HepG2 (cell line): ENCODE measurements at regions not wholly inside any gene's neighbourhood (a gene's known extent, or its start where the extent isn't known, plus 50 kb on each side); places are given as distances from the start of the nearest gene placed in this dataset.

Source experiments
- ATAC-seq: fragments of 200-7000 bp; cut with Tn5 transposase; 3 replicates; pipeline ENCODE4 v1.9.1; 2020; ENCODE audit warnings: mild to moderate bottlenecking, moderate library complexity
- BruUV-seq: library from RNA; stranded (reverse); fragments of 400-500 nt; replicated peaks from 2 replicates; lab custom pipeline; 2021; lab: Mats Ljungman, UMichigan
- CTCF ChIA-PET: fragments of 300-600 bp; formaldehyde crosslinking; extraction: SDS; loops from one replicate; lab custom pipeline; 2021; ENCODE audit warnings: low total read pairs, inconsistent platforms, low intra/inter-chr PET ratio; lab: Yijun Ruan, JAX
- POLR2A ChIA-PET: fragments of 350-600 bp; sonication (Branson Sonifier 250); formaldehyde crosslinking; loops from one replicate; lab custom pipeline; 2020; ENCODE audit warnings: antibody characterized with exemption, inconsistent platforms; lab: Yijun Ruan, JAX
- DNase-seq: peaks from one replicate; pipeline ENCODE4 v3.0.0-alpha.2; 2015; ENCODE audit warnings: low spot score
- FAIRE-seq: peaks from 3 replicates; lab custom pipeline; 2011; peaks lifted over from hg19 to GRCh38; lab: Jason Lieb, UNC
- H2AFZ ChIP-seq: one replicate; pipeline ENCODE4 v1.6.1; 2011; ENCODE audit warnings: low read length, inconsistent platforms
- H3K27ac ChIP-seq: fragments of 300-600 bp; 3 replicates; pipeline ENCODE4 v1.8.0; 2011; ENCODE audit warnings: mixed run types, mild to moderate bottlenecking, mixed read lengths, low read length, inconsistent platforms; ENCODE audit not compliant: insufficient read depth; ENCODE audit errors: extremely low read length
- H3K27me3 ChIP-seq, 2 experiments: fragments of 200-600 bp in 1 of 2; 2 replicates in 1 of 2; 3 replicates in 1 of 2; pipeline versions ENCODE4 v1.6.0 to v1.8.0; 2011; ENCODE audit warnings: low read length in 2 of 2, mild to moderate bottlenecking in 2 of 2, moderate library complexity in 2 of 2, inconsistent platforms in 1 of 2; ENCODE audit not compliant: insufficient read depth in 2 of 2, control insufficient read depth in 1 of 2
- H3K36me3 ChIP-seq, 2 experiments: fragments of 200-600 bp in 1 of 2; replicated peaks in 1 of 2; 2 replicates in 1 of 2; 3 replicates in 1 of 2; pipeline versions ENCODE4 v1.5.1 to v1.8.0; 2011; ENCODE audit warnings: low read length in 2 of 2, inconsistent platforms in 1 of 2; ENCODE audit not compliant: insufficient read depth in 2 of 2, control insufficient read depth in 1 of 2
- H3K4me1 ChIP-seq: 2 replicates; pipeline ENCODE4 v1.5.1; 2012; ENCODE audit warnings: low read length, inconsistent platforms; ENCODE audit not compliant: insufficient read depth
- H3K4me2 ChIP-seq: 2 replicates; pipeline ENCODE4 v1.6.0; 2011; ENCODE audit warnings: low read depth, low read length, inconsistent platforms
- H3K4me3 ChIP-seq, 3 experiments: fragments of 200-600 bp in 1 of 3; sonication (generic), shearing (Covaris generic) in 1 of 3; replicated peaks in 1 of 3; 2 replicates each; pipeline ENCODE4 v1.5.1; 2011 to 2016; ENCODE audit warnings: low read length in 3 of 3, inconsistent platforms in 2 of 3, low read depth in 2 of 3, mild to moderate bottlenecking in 2 of 3, control low read depth in 1 of 3, mixed read lengths in 1 of 3; ENCODE audit not compliant: insufficient read depth in 1 of 3
- H3K79me2 ChIP-seq: one replicate; pipeline ENCODE4 v1.6.1; 2011; ENCODE audit warnings: low read length, inconsistent platforms; ENCODE audit not compliant: insufficient read depth
- H3K9ac ChIP-seq: 2 replicates; pipeline ENCODE4 v1.6.0; 2011; ENCODE audit warnings: mild to moderate bottlenecking, low read depth, low read length, inconsistent platforms; ENCODE audit not compliant: insufficient read depth
- H3K9me3 ChIP-seq: 2 replicates; pipeline ENCODE4 v1.5.1; 2012; ENCODE audit warnings: mild to moderate bottlenecking, low read length
- H4K20me1 ChIP-seq: 2 replicates; pipeline ENCODE4 v1.6.0; 2011; ENCODE audit warnings: inconsistent platforms, mild to moderate bottlenecking, low read length, moderate library complexity; ENCODE audit not compliant: insufficient read depth
- HMG20B ChIP-seq: conservative IDR thresholded peaks from 2 replicates; pipeline ENCODE4 v1.6.1; 2016; ENCODE audit warnings: missing genetic modification reagents, missing compliant biosample characterization
- SMC3 ChIP-seq: IDR thresholded peaks from 2 replicates; pipeline ENCODE4 v1.6.1; 2011; ENCODE audit warnings: low read length, improper control_type of control experiment
- SOX13 ChIP-seq, 3 experiments: fragments of 450-650 bp in 1 of 3; sonication (generic) in 1 of 3; formaldehyde crosslinking in 1 of 3; IDR thresholded peaks in 2 of 3; conservative IDR thresholded peaks in 1 of 3; 2 replicates each; pipeline versions ENCODE4 v1.5.0 to v1.6.1; 2016 to 2020; ENCODE audit warnings: antibody characterized with exemption in 1 of 3, mild to moderate bottlenecking in 1 of 3, missing compliant biosample characterization in 1 of 3, missing genetic modification reagents in 1 of 3, moderate library complexity in 1 of 3
- SPEN ChIP-seq: sonication (generic); formaldehyde crosslinking; IDR thresholded peaks from 2 replicates; pipeline ENCODE4 v1.5.1; 2020; ENCODE audit warnings: low read depth, mild to moderate bottlenecking, missing genetic modification reagents
- STAG1 ChIP-seq: sonication (generic); formaldehyde crosslinking; IDR thresholded peaks from 2 replicates; pipeline ENCODE4 v1.4.0; 2020; ENCODE audit warnings: missing genetic modification reagents
- WGBS: methylation state at CpG from one replicate; pipeline ENCODE4 v1.1.6; 2017; ENCODE audit warnings: low lambda C conversion rate; 5-methylcytosine and 5-hydroxymethylcytosine counted together
- in situ Hi-C: cut with HindIII; loops from 2 replicates; pipeline ENCODE4 v1.10.0; 2017; ENCODE audit warnings: low pct_unique_long_range_greater_than_20kb; ENCODE audit not compliant: extremely low pct_ligation_motif_present
- intact Hi-C: fragments of 100-400 bp; cut with micrococcal nuclease; formaldehyde crosslinking; loops from one replicate; pipeline ENCODE4 v1.10.0; 2022; ENCODE audit not compliant: unreplicated experiment
- TF ChIP-seq, protein P1 (sequence below): IDR thresholded peaks from 2 replicates; pipeline ENCODE4 v1.6.1; 2012; ENCODE audit warnings: low read depth, low read length, improper control_type of control experiment
- TF ChIP-seq, protein P2 (sequence below): sonication (generic); formaldehyde crosslinking; IDR thresholded peaks from 2 replicates; pipeline ENCODE4 v1.5.0; 2020; ENCODE audit warnings: mild to moderate bottlenecking, missing genetic modification reagents, moderate library complexity

DNA sequence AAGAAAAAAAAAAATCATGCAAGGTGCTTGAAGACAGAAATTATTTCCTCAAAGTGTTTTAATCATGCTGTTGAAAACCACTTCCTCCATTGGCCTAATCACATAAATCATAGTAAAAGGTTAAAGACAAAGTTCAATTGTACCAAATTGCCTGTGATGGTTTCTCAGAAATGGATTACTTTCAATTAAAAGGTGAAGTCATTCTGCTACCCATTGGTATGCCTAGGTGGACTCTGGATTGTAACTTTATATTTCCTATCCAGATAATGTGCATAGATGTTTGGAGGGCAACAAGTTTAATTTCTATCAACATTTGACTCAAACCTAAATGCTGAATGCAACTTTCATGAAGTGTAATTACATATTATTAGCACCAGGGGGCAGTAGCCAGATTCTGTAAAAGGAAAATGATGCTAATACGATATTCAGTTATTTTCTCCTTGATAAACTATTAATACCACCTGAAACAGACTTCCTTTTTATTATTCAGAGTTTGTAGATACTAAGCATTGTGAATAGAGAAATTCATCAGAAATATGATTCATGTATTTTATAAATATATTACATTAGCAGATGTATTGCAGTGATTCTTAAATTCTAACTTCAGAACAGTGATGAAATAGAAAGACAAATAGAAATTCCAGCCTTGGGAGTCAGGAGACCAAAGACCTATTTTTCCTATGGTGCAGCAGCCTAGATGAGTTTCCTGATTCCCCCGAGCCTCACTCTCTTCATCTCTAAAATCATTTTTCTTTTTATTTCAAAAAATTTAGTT, 148.2 kb downstream of the CAAP1 start:
- Histone ChIP-seq H3K27ac (no peak overlapping the region), H3K4me2 (no peak overlapping the region), H3K79me2 (no peaks in the 10 kb centered on the region), H3K4me3 (no peak overlapping the region), H3K27me3 (no peaks in the 10 kb centered on the region; a peak in 1 of 5 replicates), H4K20me1 (no peaks in the 10 kb centered on the region), H3K36me3 (no peaks in the 10 kb centered on the region), H3K9ac (no peak overlapping the region), H3K4me1 (peaks cover 26% of the 10 kb centered on the region), H2AFZ (no peak overlapping the region), H3K9me3 (peaks cover under 1% of the 10 kb centered on the region; the same call in 1 of the 2 replicates)
- ChIA-PET CTCF (interaction anchor here (0.7 to 1.4 kb wide), 4 partner anchors 112 to 231 kb away, joined by 3 to 6 read pairs (median 3); no protein-coding TSS in a partner anchor), POLR2A (no interaction called here)
- peak; percentile 14 for DNase-seq
- ATAC-seq = no peak
- no TSS peak for BruUV-seq
- TF ChIP-seq SMC3 (peak; percentile 55), STAG1 (CRISPR knock-in tag) (peak; percentile 43), SPEN (CRISPR knock-in tag) (no peak), HMG20B (no peak), SOX13 (IDR thresholded peaks at IDR 0.05) (no peak), SOX13 (CRISPR knock-in tag; conservative IDR thresholded peaks at IDR 0.05 in 1 of 2, IDR thresholded peaks at IDR 0.05 in 1 of 2) (no peak)
- TF ChIP-seq, protein P1, sequence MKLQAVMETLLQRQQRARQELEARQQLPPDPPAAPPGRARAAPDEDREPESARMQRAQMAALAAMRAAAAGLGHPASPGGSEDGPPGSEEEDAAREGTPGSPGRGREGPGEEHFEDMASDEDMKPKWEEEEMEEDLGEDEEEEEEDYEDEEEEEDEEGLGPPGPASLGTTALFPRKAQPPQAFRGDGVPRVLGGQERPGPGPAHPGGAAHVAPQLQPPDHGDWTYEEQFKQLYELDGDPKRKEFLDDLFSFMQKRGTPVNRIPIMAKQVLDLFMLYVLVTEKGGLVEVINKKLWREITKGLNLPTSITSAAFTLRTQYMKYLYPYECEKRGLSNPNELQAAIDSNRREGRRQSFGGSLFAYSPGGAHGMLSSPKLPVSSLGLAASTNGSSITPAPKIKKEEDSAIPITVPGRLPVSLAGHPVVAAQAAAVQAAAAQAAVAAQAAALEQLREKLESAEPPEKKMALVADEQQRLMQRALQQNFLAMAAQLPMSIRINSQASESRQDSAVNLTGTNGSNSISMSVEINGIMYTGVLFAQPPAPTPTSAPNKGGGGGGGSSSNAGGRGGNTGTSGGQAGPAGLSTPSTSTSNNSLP = peak; percentile 70; the same call in 1 of the 2 replicates
- TF ChIP-seq, protein P2, sequence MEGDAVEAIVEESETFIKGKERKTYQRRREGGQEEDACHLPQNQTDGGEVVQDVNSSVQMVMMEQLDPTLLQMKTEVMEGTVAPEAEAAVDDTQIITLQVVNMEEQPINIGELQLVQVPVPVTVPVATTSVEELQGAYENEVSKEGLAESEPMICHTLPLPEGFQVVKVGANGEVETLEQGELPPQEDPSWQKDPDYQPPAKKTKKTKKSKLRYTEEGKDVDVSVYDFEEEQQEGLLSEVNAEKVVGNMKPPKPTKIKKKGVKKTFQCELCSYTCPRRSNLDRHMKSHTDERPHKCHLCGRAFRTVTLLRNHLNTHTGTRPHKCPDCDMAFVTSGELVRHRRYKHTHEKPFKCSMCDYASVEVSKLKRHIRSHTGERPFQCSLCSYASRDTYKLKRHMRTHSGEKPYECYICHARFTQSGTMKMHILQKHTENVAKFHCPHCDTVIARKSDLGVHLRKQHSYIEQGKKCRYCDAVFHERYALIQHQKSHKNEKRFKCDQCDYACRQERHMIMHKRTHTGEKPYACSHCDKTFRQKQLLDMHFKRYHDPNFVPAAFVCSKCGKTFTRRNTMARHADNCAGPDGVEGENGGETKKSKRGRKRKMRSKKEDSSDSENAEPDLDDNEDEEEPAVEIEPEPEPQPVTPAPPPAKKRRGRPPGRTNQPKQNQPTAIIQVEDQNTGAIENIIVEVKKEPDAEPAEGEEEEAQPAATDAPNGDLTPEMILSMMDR (CRISPR knock-in tag) = peak; percentile 59
- intact Hi-C loops = loop anchor here (1.0 kb wide), 2 partner anchors 112 to 231 kb away; no protein-coding TSS in a partner anchor
- peak; percentile 70 for FAIRE-seq
- in situ Hi-C loops = loop anchor here (5.0 kb wide), 1 partner anchor 233 kb away; no protein-coding TSS in a partner anchor
- WGBS = 24% methylated on average over 2 of the region's 2 CpGs
